Naive thymus-derived CD8-positive, alpha-beta T cell (primary cell): ENCODE measurements at regions not wholly inside any gene's neighbourhood (a gene's known extent, or its start where the extent isn't known, plus 50 kb on each side); places are given as distances from the start of the nearest gene placed in this dataset.

Experiments
- ATAC-seq, 2 donors: fragments of 150-1000 bp; cut with Tn5 transposase in 1 of 2; sonication (Bioruptor Pico), chemical (Tn5 transposase) in 1 of 2; 1 replicate in 1 of 2; 2 replicates in 1 of 2; pipeline ENCODE4 v1.10.0; 2021; ENCODE audit warnings: mild to moderate bottlenecking in 2 of 2, moderate library complexity in 2 of 2
- POLR2A ChIA-PET: fragments of 350-600 bp; sonication (Branson Sonifier 250); formaldehyde crosslinking; loops from one replicate; lab custom pipeline; 2021; ENCODE audit warnings: antibody characterized with exemption; lab: Charles Lee
- DNase-seq, 10 donors: peaks; one replicate each; pipeline versions ENCODE4 v3.0.0 to v3.0.0-alpha.2; 2020 to 2022
- H3K27ac Mint-ChIP-seq, 10 donors: one replicate each; pipeline ENCODE4 v1.8.0; 2020 to 2022; ENCODE audit warnings: mild to moderate bottlenecking in 10 of 10, mixed read lengths in 10 of 10, moderate library complexity in 4 of 10, inconsistent platforms in 1 of 10
- H3K27me3 Mint-ChIP-seq, 5 donors: one replicate each; pipeline ENCODE4 v1.8.0; 2021 to 2022; ENCODE audit warnings: mixed read lengths in 5 of 5
- H3K36me3 Mint-ChIP-seq, 3 donors: one replicate each; pipeline ENCODE4 v1.8.0; 2020 to 2022; ENCODE audit warnings: mixed read lengths in 3 of 3, mild to moderate bottlenecking in 2 of 3, inconsistent platforms in 1 of 3
- H3K4me1 Mint-ChIP-seq, 4 donors: one replicate each; pipeline ENCODE4 v1.8.0; 2021 to 2022; ENCODE audit warnings: mixed read lengths in 4 of 4
- H3K4me3 Mint-ChIP-seq, 10 donors: one replicate each; pipeline ENCODE4 v1.8.0; 2020 to 2022; ENCODE audit warnings: mild to moderate bottlenecking in 10 of 10, mixed read lengths in 10 of 10, moderate library complexity in 6 of 10, inconsistent platforms in 1 of 10
- H3K9me3 Mint-ChIP-seq, 9 donors: one replicate each; pipeline ENCODE4 v1.8.0; 2020 to 2022; ENCODE audit warnings: mixed read lengths in 9 of 9, mild to moderate bottlenecking in 3 of 9, inconsistent platforms in 1 of 9, moderate library complexity in 1 of 9

- Mint-ChIP-seq H3K4me3 (no peak overlapping the region), H3K27me3 (no peaks in the 10 kb centered on the region), H3K9me3 (no peaks in the 10 kb centered on the region), H3K4me1 (peaks cover 27 to 63% (median 34%) of the 10 kb centered on the region in 4 donors), H3K27ac (peak overlapping the region in 2 of 10 donors; percentile 27 to 40), H3K36me3 (peaks cover 6 to 15% (median 6%) of the 10 kb centered on the region in 3 donors)
- ATAC-seq = no peak
- no peak for DNase-seq
- POLR2A ChIA-PET = no interaction called here
Observed at GRCh38 chr12:107431942-107432341, 253.7 kb upstream of the PWP1 start.

GRCh38 chr12:107435072-107435471 lies 250.5 kb upstream of the PWP1 start:
- H3K27me3 Mint-ChIP-seq = no peaks in the 10 kb centered on the region
- DNase-seq (no peak), ATAC-seq (no peak)
- H3K27ac Mint-ChIP-seq = peak overlapping the region in 1 of 10 donors; percentile 52
- peaks cover 0 to 9% (median 2%) of the 10 kb centered on the region in 3 donors for H3K36me3 Mint-ChIP-seq
- POLR2A ChIA-PET = no interaction called here
- H3K4me3 Mint-ChIP-seq = no peak overlapping the region
- H3K9me3 Mint-ChIP-seq = no peaks in the 10 kb centered on the region
- H3K4me1 Mint-ChIP-seq = peaks cover 20 to 51% (median 33%) of the 10 kb centered on the region in 4 donors

GRCh38 chr12:107435520-107435919 lies 250.1 kb upstream of the PWP1 start:
- Mint-ChIP-seq H3K4me1 (peaks cover 22 to 51% (median 35%) of the 10 kb centered on the region in 4 donors), H3K27me3 (no peaks in the 10 kb centered on the region), H3K4me3 (no peak overlapping the region), H3K9me3 (no peaks in the 10 kb centered on the region), H3K36me3 (peaks cover 0 to 9% (median 2%) of the 10 kb centered on the region in 3 donors), H3K27ac (peak overlapping the region in 1 of 10 donors; percentile 52)
- POLR2A ChIA-PET = no interaction called here
- DNase-seq = no peak
- ATAC-seq = no peak

GRCh38 chr12:107436376-107436775 lies 249.2 kb upstream of the PWP1 start:
- no peak overlapping the region for H3K4me3 Mint-ChIP-seq
- peaks cover 22 to 51% (median 37%) of the 10 kb centered on the region in 4 donors for H3K4me1 Mint-ChIP-seq
- no peaks in the 10 kb centered on the region for H3K27me3 Mint-ChIP-seq
- no peak overlapping the region for H3K27ac Mint-ChIP-seq
- POLR2A ChIA-PET = no interaction called here
- ATAC-seq (no peak), DNase-seq (no peak)
- H3K9me3 Mint-ChIP-seq = no peaks in the 10 kb centered on the region
- H3K36me3 Mint-ChIP-seq = peaks cover 0 to 9% (median 2%) of the 10 kb centered on the region in 3 donors

- POLR2A ChIA-PET = no interaction called here
- H3K27me3 Mint-ChIP-seq = no peaks in the 10 kb centered on the region
- H3K4me3 Mint-ChIP-seq = no peak overlapping the region
- peaks cover 20 to 47% (median 34%) of the 10 kb centered on the region in 4 donors for H3K4me1 Mint-ChIP-seq
- ATAC-seq (no peak), DNase-seq (no peak)
- H3K36me3 Mint-ChIP-seq = peaks cover 0 to 9% (median 2%) of the 10 kb centered on the region in 3 donors
- no peak overlapping the region for H3K27ac Mint-ChIP-seq
- no peaks in the 10 kb centered on the region for H3K9me3 Mint-ChIP-seq
Observed at GRCh38 chr12:107436836-107437235, 248.8 kb upstream of the PWP1 start.

GRCh38 chr12:107437954-107438353 lies 247.6 kb upstream of the PWP1 start:
- Mint-ChIP-seq H3K4me3 (no peak overlapping the region), H3K27me3 (no peaks in the 10 kb centered on the region), H3K4me1 (peaks cover 16 to 38% (median 29%) of the 10 kb centered on the region in 4 donors), H3K36me3 (peaks cover 0 to 6% (median 0%) of the 10 kb centered on the region in 3 donors), H3K27ac (no peak overlapping the region), H3K9me3 (no peaks in the 10 kb centered on the region)
- DNase-seq = no peak
- POLR2A ChIA-PET = no interaction called here
- no peak for ATAC-seq

- no peaks in the 10 kb centered on the region for H3K27me3 Mint-ChIP-seq
- peaks cover 19 to 37% (median 29%) of the 10 kb centered on the region in 4 donors for H3K4me1 Mint-ChIP-seq
Observed at GRCh38 chr12:107439026-107439738, 246.4 kb upstream of the PWP1 start.

GRCh38 chr12:107440606-107441005 lies 245.0 kb upstream of the PWP1 start:
- POLR2A ChIA-PET = no interaction called here
- DNase-seq (no peak), ATAC-seq (no peak)
- peak overlapping the region in 3 of 10 donors; percentile 9 to 74 (median 49) for H3K27ac Mint-ChIP-seq
- H3K36me3 Mint-ChIP-seq = peaks cover 0 to 2% (median 0%) of the 10 kb centered on the region in 3 donors
- peaks cover 17 to 36% (median 30%) of the 10 kb centered on the region in 4 donors for H3K4me1 Mint-ChIP-seq
- peak overlapping the region in 2 of 10 donors; percentile 12 to 55 for H3K4me3 Mint-ChIP-seq
- H3K27me3 Mint-ChIP-seq = no peaks in the 10 kb centered on the region
- H3K9me3 Mint-ChIP-seq = no peaks in the 10 kb centered on the region

More at GRCh38 chr12:107439026-107439738, 246.4 kb upstream of the PWP1 start:
- POLR2A ChIA-PET = no interaction called here
- no peak for ATAC-seq
- no peak for DNase-seq
- H3K4me3 Mint-ChIP-seq = no peak overlapping the region
- H3K27ac Mint-ChIP-seq = peak overlapping the region in 6 of 10 donors; percentile 1 to 60 (median 33)
- H3K9me3 Mint-ChIP-seq = no peaks in the 10 kb centered on the region
- H3K36me3 Mint-ChIP-seq = peaks cover 0 to 5% (median 0%) of the 10 kb centered on the region in 3 donors

- peak overlapping the region in 9 of 10 donors; percentile 0 to 83 (median 65) for H3K27ac Mint-ChIP-seq
- H3K27me3 Mint-ChIP-seq = no peaks in the 10 kb centered on the region
- H3K4me1 Mint-ChIP-seq = peaks cover 21 to 45% (median 29%) of the 10 kb centered on the region in 4 donors
- H3K4me3 Mint-ChIP-seq = peak overlapping the region in 8 of 10 donors; percentile 25 to 72 (median 52)
- H3K9me3 Mint-ChIP-seq = no peaks in the 10 kb centered on the region
- POLR2A ChIA-PET = no interaction called here
- DNase-seq (peak in 1 of 10 donors; percentile 23), ATAC-seq (peak in 1 of 2 donors; percentile 45)
- peaks cover 0 to 2% (median 2%) of the 10 kb centered on the region in 3 donors for H3K36me3 Mint-ChIP-seq
Observed at GRCh38 chr12:107441665-107442300, 243.8 kb upstream of the PWP1 start.

- DNase-seq (no peak), ATAC-seq (no peak)
- POLR2A ChIA-PET = no interaction called here
- Mint-ChIP-seq H3K27me3 (no peaks in the 10 kb centered on the region), H3K36me3 (peaks cover 0 to 2% (median 2%) of the 10 kb centered on the region in 3 donors), H3K4me1 (peaks cover 22 to 45% (median 31%) of the 10 kb centered on the region in 4 donors), H3K27ac (peak overlapping the region in 8 of 10 donors; percentile 27 to 83 (median 70)), H3K9me3 (no peaks in the 10 kb centered on the region), H3K4me3 (peak overlapping the region in 8 of 10 donors; percentile 25 to 72 (median 52))
Observed at GRCh38 chr12:107442326-107442987, 243.1 kb upstream of the PWP1 start.

GRCh38 chr12:107443320-107444090 lies 242.1 kb upstream of the PWP1 start:
- Mint-ChIP-seq H3K36me3 (peaks cover 0 to 6% (median 2%) of the 10 kb centered on the region in 3 donors), H3K27me3 (no peaks in the 10 kb centered on the region), H3K4me1 (peaks cover 25 to 55% (median 36%) of the 10 kb centered on the region in 4 donors), H3K9me3 (no peaks in the 10 kb centered on the region), H3K27ac (peak overlapping the region in 2 of 10 donors; percentile 56 to 61), H3K4me3 (peak overlapping the region in 2 of 10 donors; percentile 4 to 7)
- POLR2A ChIA-PET = interaction anchor here (0.9 kb wide), 1 partner anchor 327 kb away, joined by 3 read pairs; no protein-coding TSS in a partner anchor
- DNase-seq = no peak
- no peak for ATAC-seq

- H3K27me3 Mint-ChIP-seq = no peaks in the 10 kb centered on the region
- DNase-seq (no peak), ATAC-seq (no peak)
- peaks cover 0 to 6% (median 2%) of the 10 kb centered on the region in 3 donors for H3K36me3 Mint-ChIP-seq
- POLR2A ChIA-PET = interaction anchor here (0.7 kb wide), 2 partner anchors 20 to 121 kb away, joined by 3 to 4 read pairs; no protein-coding TSS in a partner anchor
- H3K27ac Mint-ChIP-seq = peak overlapping the region in 1 of 10 donors; percentile 13
- H3K4me3 Mint-ChIP-seq = peak overlapping the region in 1 of 10 donors; percentile 11
- no peaks in the 10 kb centered on the region for H3K9me3 Mint-ChIP-seq
- H3K4me1 Mint-ChIP-seq = peaks cover 22 to 54% (median 32%) of the 10 kb centered on the region in 4 donors
Observed at GRCh38 chr12:107444771-107445170, 240.8 kb upstream of the PWP1 start.
